ENCODE measurements at regions not wholly inside any gene's neighbourhood (a gene's known extent, or its start where the extent isn't known, plus 50 kb on each side); places are given as distances from the start of the nearest gene placed in this dataset.
"Not testable (repeated sequence)": the region's sequence is repeated elsewhere in the genome, so short reads cannot be mapped to it uniquely, and the experiment has no call there.

- no peak for DNase-seq
These were observed 107.5 kb upstream of the PDE10A start for GRCh38 chr6:165770397-165771082.

- DNase-seq = no peak
These were observed 106.8 kb upstream of the PDE10A start for GRCh38 chr6:165769884-165770283.

DNA sequence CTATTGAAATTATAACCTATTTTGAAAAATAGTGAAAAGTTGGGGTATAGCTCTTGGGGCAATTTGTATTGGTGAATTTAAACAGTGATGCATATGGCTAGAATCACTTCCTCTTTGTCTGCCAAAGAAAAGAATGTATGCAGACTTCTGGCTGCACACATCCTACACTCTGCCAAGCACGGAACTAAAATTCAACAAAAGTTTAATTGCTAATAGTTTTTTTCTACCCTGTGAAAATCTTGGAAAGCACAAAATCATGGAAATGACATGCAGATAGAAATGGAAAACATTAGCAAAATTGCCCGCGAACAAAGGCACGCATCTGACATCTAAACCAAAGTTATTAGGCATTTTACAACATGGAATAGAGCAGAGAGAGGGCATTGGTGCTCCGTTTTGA lies 106.4 kb upstream of the PDE10A start:
- DNase-seq = no peak

GRCh38 chr6:165768961-165769360 lies 105.9 kb upstream of the PDE10A start:
- no peak for DNase-seq

DNA sequence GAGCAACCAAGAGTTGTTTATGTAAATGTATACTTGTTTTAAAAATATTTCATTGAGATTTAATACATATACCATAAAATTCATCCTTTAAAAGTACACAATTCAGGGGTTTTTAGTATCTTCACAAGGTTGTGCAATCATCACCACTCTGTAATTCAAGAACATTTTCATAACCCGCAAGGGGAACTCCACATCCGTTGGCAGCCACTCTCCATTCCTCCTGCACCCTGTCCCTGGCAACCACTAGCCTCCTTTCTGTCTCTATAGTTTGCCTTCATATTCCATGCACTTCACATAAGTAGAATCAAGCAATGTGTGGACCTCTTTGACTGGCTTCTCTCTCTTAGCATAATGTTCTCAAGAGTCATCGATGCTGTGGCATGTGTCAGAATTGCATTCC lies 104.2 kb upstream of the PDE10A start:
- DNase-seq = no peak

DNA sequence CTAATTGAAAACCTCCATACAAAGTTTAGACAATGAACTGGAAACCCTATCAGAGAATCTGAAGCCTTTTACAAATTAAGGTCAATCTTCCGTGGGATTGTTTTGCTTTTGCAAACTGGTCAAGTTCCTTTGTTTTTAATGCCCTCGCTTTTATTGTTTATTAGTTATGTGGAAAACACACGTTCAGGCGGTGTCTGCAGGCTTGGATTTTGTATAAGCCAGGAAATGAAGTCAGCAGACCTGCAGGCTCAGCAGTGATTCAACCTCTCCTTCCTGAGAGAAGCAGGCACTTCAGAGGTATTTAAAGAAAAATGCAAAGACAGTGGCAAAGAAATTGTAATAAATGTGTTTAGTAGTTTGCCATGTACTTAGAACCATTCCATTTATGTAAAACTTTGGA lies 103.4 kb upstream of the PDE10A start:
- DNase-seq = no peak

GRCh38 chr6:165766026-165766425 lies 103.0 kb upstream of the PDE10A start:
- DNase-seq = no peak

DNA sequence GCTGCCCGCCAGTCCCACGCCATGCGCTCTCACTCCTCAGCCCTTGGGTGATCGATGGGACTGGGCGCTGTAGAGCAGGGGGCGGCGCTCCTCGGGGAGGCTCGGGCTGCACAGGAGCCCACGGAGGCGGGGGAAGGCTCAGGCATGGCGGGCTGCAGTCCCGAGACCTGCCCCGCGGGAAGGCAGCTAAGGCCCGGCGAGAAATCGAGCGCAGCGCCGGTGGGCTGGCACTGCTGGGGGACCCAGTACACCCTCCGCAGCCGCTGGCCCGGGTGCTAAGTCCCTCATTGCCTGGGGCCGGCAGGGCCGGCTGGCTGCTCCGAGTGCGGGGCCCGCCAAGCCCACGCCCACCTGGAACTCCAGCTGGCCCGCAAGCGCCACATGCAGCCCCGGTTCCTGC lies 102.2 kb upstream of the PDE10A start:
- not testable (repeated sequence) for DNase-seq

DNA sequence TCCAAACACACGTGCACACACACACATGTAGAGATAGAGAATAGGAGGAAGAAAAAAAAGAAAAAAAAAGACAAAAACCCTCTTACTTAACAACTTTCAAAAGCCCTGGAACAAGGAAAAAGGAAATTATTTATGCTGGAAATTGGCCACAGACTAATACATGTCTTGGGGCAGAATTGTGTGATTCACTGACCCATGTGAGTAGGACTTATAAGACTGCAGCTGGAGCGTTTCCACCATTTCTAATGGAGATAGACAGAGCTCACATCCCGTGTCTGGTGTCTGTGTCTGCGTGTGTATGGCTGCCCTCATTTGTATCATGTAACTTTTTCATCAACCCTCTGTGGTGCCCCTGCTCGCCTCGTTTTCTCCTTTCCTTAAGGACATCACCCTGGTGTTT lies 99.8 kb upstream of the PDE10A start:
- DNase-seq = no peak

GRCh38 chr6:165762125-165762524 lies 99.1 kb upstream of the PDE10A start:
- no peak for DNase-seq

DNA sequence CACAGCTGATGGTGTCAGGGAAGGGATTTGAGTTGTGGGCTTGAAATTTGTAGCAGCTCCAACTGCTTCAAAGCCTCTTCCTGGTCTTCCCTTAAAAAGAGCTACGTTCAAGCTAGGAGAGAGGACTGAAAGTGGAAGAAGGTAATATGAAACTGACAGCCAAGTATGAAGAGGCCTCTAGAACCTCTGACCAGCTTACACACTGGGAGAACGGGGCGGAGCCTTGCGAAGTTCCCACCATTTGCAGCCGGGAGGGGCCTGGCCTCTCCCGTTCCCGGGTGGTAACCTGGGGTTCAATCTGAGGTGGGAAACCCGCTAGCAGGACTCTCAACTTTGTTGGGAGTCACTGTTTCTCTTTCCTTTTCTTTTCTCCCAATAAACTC lies 97.8 kb upstream of the PDE10A start:
- DNase-seq = no peak

- DNase-seq = no peak
These were observed 97.2 kb upstream of the PDE10A start for GRCh38 chr6:165760126-165760802.

GRCh38 chr6:165758441-165758840 lies 95.4 kb upstream of the PDE10A start:
- no peak for DNase-seq

DNA sequence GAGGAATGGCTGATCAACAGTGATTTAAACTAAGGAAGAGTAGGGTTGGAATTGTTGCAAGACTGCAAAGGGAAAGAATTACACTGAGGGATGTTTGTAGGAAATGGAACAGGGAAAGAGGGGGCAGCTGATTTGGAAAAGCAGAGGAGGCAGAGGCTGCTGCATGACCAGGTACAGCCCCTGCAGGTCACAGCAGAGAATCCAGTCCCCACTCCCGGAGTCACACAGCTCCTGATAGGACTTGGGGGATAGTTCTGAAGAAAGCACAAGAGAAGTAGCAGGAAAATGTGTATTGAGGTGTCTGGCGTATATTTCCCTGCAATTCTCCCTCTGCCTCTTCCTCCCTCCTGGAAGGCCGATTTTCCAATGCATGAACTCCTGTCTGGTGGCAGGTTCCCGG lies 92.5 kb upstream of the PDE10A start:
- DNase-seq = no peak

- DNase-seq = no peak
These were observed 90.5 kb upstream of the PDE10A start for GRCh38 chr6:165753506-165753905.

- DNase-seq = no peak
These were observed 89.4 kb upstream of the PDE10A start for GRCh38 chr6:165752451-165752850.

GRCh38 chr6:165751486-165751885 lies 88.4 kb upstream of the PDE10A start:
- no peak for DNase-seq

- no peak for DNase-seq
These were observed 86.1 kb upstream of the PDE10A start for GRCh38 chr6:165749163-165749562.

GRCh38 chr6:165748390-165748789 lies 85.3 kb upstream of the PDE10A start:
- DNase-seq = no peak

GRCh38 chr6:165747963-165748362 lies 84.9 kb upstream of the PDE10A start:
- DNase-seq = no peak

- DNase-seq = no peak
These were observed 83.3 kb upstream of the PDE10A start for GRCh38 chr6:165746331-165746730.

DNA sequence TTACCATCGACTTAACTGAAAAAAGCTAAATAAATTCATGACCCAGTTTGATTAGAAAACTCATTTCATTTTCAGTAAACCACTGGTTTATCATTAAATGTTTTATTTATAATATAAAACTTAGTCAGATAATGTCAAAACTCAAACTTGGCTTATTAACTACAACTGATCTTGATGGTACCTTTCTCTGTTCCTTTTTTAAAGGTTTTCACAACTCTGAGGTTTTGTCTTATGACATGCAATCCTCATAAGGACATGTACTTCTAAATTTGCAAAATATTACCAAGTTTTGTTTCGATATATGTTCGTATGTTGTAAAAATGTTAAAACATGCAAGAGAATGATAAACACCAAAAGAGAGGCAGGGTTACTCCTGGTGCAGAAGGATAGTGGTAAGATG lies 82.5 kb upstream of the PDE10A start:
- DNase-seq = no peak

DNA sequence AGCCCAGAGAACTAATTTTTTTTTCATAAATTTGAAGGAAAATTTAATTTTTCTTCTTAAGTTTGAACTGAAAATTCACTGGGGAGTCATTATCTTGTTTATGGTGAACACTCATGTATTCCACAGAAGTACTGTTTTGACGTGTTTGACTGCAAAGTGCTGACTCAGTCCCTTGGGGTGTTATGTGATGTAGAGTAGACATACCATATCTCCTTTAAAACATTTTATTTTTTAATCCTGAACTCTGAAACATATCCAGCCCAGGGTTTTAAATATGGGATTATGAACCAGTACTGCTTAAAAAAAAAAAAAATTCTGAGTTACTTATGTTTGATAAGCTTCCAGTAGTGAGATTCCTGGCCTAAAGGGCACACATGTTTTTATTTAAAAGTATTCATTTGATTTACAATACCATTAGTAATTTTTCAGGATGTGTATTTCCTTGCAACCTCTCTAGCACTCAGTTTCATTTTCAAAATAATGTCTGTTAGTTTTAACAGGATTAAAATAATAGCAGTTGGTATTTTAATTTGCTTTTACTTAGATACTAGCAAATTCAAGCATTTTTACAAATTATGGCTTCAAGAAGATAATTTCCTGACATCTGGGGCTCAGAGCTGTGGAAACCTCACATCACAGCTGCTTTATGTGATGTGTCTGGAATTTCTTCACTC lies 81.7 kb upstream of the PDE10A start:
- DNase-seq = no peak

DNA sequence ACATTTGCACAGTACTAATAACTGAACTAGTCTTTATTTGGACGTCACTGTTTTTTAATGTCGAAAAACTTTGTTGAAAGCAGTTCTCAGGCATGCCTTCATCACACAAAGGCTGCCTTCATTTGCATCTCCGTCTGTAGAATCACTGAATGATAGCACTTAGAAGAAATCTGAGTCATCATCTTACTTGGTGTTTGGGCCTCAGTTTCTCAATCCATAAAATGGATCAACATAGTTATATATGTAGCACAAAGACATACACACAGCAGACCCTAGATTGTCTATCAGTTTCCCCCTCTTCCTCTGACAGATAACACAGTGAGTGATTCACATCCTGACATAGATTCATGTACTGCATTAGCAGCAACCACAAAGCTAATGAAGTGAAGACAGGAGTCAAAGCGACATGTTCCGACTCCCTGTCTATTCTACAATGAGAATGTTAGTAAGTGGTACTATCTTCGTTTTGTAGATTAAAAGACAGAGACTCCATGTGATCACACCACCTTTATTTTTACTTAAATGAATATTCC lies 80.4 kb upstream of the PDE10A start:
- DNase-seq = no peak
